Neutrophil (primary cell): ENCODE measurements at regions not wholly inside any gene's neighbourhood (a gene's known extent, or its start where the extent isn't known, plus 50 kb on each side); places are given as distances from the start of the nearest gene placed in this dataset.

Experiments
- H3K27ac ChIP-seq: fragments of 200-600 bp; sonication (generic); 2 replicates; pipeline ENCODE4 v1.5.1; 2016; ENCODE audit warnings: mild to moderate bottlenecking, moderate library complexity
- H3K27me3 ChIP-seq: fragments of 200-600 bp; sonication (generic); 2 replicates; pipeline ENCODE4 v1.6.0; 2016; ENCODE audit warnings: mild to moderate bottlenecking
- H3K36me3 ChIP-seq: fragments of 200-600 bp; sonication (generic); 2 replicates; pipeline ENCODE4 v1.5.1; 2017
- H3K4me1 ChIP-seq, 2 experiments: fragments of 200-600 bp in 1 of 2; sonication (generic) in 1 of 2; 1 replicate in 1 of 2; 2 replicates in 1 of 2; pipeline versions ENCODE4 v1.5.1 to v1.6.1; 2013 to 2016; ENCODE audit warnings: low read depth in 1 of 2, low read length in 1 of 2, mild to moderate bottlenecking in 1 of 2, moderate library complexity in 1 of 2; ENCODE audit not compliant: control insufficient read depth in 1 of 2, insufficient read depth in 1 of 2
- H3K4me3 ChIP-seq, 2 experiments: fragments of 200-600 bp in 1 of 2; sonication (generic) in 1 of 2; 1 replicate in 1 of 2; 2 replicates in 1 of 2; pipeline ENCODE4 v1.5.1; 2013 to 2016; ENCODE audit warnings: low read depth in 1 of 2, low read length in 1 of 2, mild to moderate bottlenecking in 1 of 2, moderate library complexity in 1 of 2
- H3K9me3 ChIP-seq: fragments of 200-600 bp; sonication (generic); 2 replicates; pipeline ENCODE4 v1.5.1; 2016
- CTCF ChIP-seq: fragments of 200-600 bp; sonication (generic); IDR thresholded peaks from 2 replicates; pipeline ENCODE4 v1.5.1; 2016; ENCODE audit warnings: antibody characterized with exemption

- no peak overlapping the region for H3K27ac ChIP-seq
- no peak for TF ChIP-seq CTCF
- H3K27me3 ChIP-seq = no peaks in the 10 kb centered on the region
- no peaks in the 10 kb centered on the region for H3K36me3 ChIP-seq
- H3K4me3 ChIP-seq = no peak overlapping the region
- H3K4me1 ChIP-seq = no peaks in the 10 kb centered on the region
- H3K9me3 ChIP-seq = no peaks in the 10 kb centered on the region
Observed at GRCh38 chr21:24289539-24289938, 1317.7 kb downstream of the MRPL39 start.

GRCh38 chr21:24280596-24280995, 1326.7 kb downstream of the MRPL39 start:
- Histone ChIP-seq H3K9me3 (no peaks in the 10 kb centered on the region), H3K4me3 (no peak overlapping the region), H3K36me3 (no peaks in the 10 kb centered on the region), H3K4me1 (no peaks in the 10 kb centered on the region), H3K27me3 (no peaks in the 10 kb centered on the region), H3K27ac (no peak overlapping the region)
- TF ChIP-seq CTCF = no peak

GRCh38 chr21:24278711-24279110, 1328.6 kb downstream of the MRPL39 start:
- no peak overlapping the region for H3K27ac ChIP-seq

GRCh38 chr21:24276204-24276603, 1331.1 kb downstream of the MRPL39 start:
- no peak for TF ChIP-seq CTCF
- Histone ChIP-seq H3K9me3 (no peaks in the 10 kb centered on the region), H3K4me3 (no peak overlapping the region), H3K4me1 (no peaks in the 10 kb centered on the region), H3K27ac (no peak overlapping the region), H3K27me3 (no peaks in the 10 kb centered on the region), H3K36me3 (no peaks in the 10 kb centered on the region)

More at GRCh38 chr21:24278711-24279110, 1328.6 kb downstream of the MRPL39 start:
- Histone ChIP-seq H3K36me3 (no peaks in the 10 kb centered on the region), H3K4me1 (no peaks in the 10 kb centered on the region), H3K4me3 (no peak overlapping the region), H3K27me3 (no peaks in the 10 kb centered on the region), H3K9me3 (no peaks in the 10 kb centered on the region)
- TF ChIP-seq CTCF = no peak

GRCh38 chr21:24275616-24276015, 1331.7 kb downstream of the MRPL39 start:
- no peaks in the 10 kb centered on the region for H3K36me3 ChIP-seq
- no peaks in the 10 kb centered on the region for H3K4me1 ChIP-seq
- no peaks in the 10 kb centered on the region for H3K9me3 ChIP-seq
- H3K4me3 ChIP-seq = no peak overlapping the region
- no peaks in the 10 kb centered on the region for H3K27me3 ChIP-seq
- TF ChIP-seq CTCF = no peak
- no peak overlapping the region for H3K27ac ChIP-seq

GRCh38 chr21:24272521-24272938, 1334.8 kb downstream of the MRPL39 start:
- Histone ChIP-seq H3K4me1 (no peaks in the 10 kb centered on the region), H3K36me3 (no peaks in the 10 kb centered on the region), H3K9me3 (no peaks in the 10 kb centered on the region), H3K27me3 (no peaks in the 10 kb centered on the region), H3K4me3 (no peak overlapping the region), H3K27ac (no peak overlapping the region)
- TF ChIP-seq CTCF = no peak
